Right lobe of liver (tissue), 4 donors: ENCODE measurements at regions not wholly inside any gene's neighbourhood (a gene's known extent, or its start where the extent isn't known, plus 50 kb on each side); places are given as distances from the start of the nearest gene placed in this dataset.

Experiments
- CTCF ChIP-seq, 4 donors: fragments of 200-600 bp in 3 of 4; fragments of 450-650 bp in 1 of 4; IDR thresholded peaks; one replicate each; pipeline versions ENCODE4 v1.5.1 to v1.8.0; 2016 to 2022; ENCODE audit warnings: antibody characterized with exemption in 4 of 4, mild to moderate bottlenecking in 2 of 4
- POLR2A ChIP-seq: fragments of 450-650 bp; IDR thresholded peaks from one replicate; pipeline ENCODE4 v1.6.1; 2017; ENCODE audit warnings: antibody characterized with exemption, mild to moderate bottlenecking
- donor health status: DM: no; HTN: no; CAD: no.
- donor health status: DM: no; HTN: no; CAD: no.
- donor health status: DM: no; HTN: yes; CAD: no.

GRCh38 chr13:73599232-73600128 lies 534.7 kb downstream of the KLF12 start:
- TF ChIP-seq CTCF (IDR thresholded peaks at IDR 0.05): no peak
- no peak for TF ChIP-seq POLR2A
